Parathyroid adenoma (tissue), 2 donors: ENCODE measurements at regions not wholly inside any gene's neighbourhood (a gene's known extent, or its start where the extent isn't known, plus 50 kb on each side); places are given as distances from the start of the nearest gene placed in this dataset.

ENCODE experiments used
- H2AFZ ChIP-seq: fragments of 300-600 bp; sonication (generic); one replicate; pipeline ENCODE4 v1.7.0; 2017; ENCODE audit warnings: antibody characterized with exemption, mild to moderate bottlenecking
- H3K27ac ChIP-seq: fragments of 300-600 bp; sonication (generic); one replicate; pipeline ENCODE4 v1.7.0; 2017
- H3K27me3 ChIP-seq: fragments of 300-600 bp; sonication (generic); one replicate; pipeline ENCODE4 v1.7.0; 2017; ENCODE audit warnings: low read length; ENCODE audit not compliant: control insufficient read depth, insufficient read depth
- H3K36me3 ChIP-seq: fragments of 300-600 bp; sonication (generic); one replicate; pipeline ENCODE4 v1.7.0; 2017; ENCODE audit warnings: low read length; ENCODE audit not compliant: control insufficient read depth, insufficient read depth
- H3K4me1 ChIP-seq: fragments of 300-600 bp; sonication (generic); one replicate; pipeline ENCODE4 v1.7.0; 2017; ENCODE audit warnings: control low read depth
- H3K4me2 ChIP-seq: fragments of 300-600 bp; sonication (generic); one replicate; pipeline ENCODE4 v1.7.0; 2017; ENCODE audit warnings: low read length
- H3K4me3 ChIP-seq: fragments of 300-600 bp; sonication (generic); one replicate; pipeline ENCODE4 v1.7.0; 2017; ENCODE audit warnings: low read depth, low read length
- H3K79me2 ChIP-seq: fragments of 300-600 bp; sonication (generic); one replicate; pipeline ENCODE4 v1.7.0; 2017; ENCODE audit warnings: control low read depth
- H3K9ac ChIP-seq: fragments of 300-600 bp; sonication (generic); one replicate; pipeline ENCODE4 v1.7.0; 2017; ENCODE audit warnings: mild to moderate bottlenecking
- H3K9me3 ChIP-seq: fragments of 300-600 bp; sonication (generic); one replicate; pipeline ENCODE4 v1.7.0; 2017; ENCODE audit warnings: low read length; ENCODE audit not compliant: control insufficient read depth
- TF ChIP-seq, protein P1 (sequence below): fragments of 300-600 bp; sonication (generic); IDR thresholded peaks from one replicate; pipeline ENCODE4 v1.7.0; 2017; ENCODE audit warnings: antibody characterized with exemption, mild to moderate bottlenecking
- donor health status: primary hyperparathyroidism.

DNA sequence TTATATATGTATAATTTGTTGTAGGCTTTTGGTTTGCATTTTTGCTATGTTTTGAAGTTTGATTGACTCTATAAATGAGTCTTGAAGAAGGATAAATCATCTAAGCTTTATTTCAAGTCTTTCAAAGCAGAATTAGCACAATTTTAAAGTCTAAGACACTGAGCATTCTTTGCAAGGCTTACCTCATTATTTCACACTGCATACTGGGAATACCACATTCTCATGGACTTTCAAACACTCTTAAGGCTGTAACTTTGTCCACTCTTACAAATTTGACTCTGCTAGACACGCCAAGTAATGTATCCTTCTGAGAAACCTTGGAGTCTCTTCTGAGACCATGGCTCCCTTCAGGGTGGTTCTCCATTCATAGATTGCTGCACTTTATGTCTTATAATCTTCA lies 281.3 kb upstream of the COL8A1 start:
- no peaks in the 10 kb centered on the region for H3K9me3 ChIP-seq
- TF ChIP-seq, protein P1, sequence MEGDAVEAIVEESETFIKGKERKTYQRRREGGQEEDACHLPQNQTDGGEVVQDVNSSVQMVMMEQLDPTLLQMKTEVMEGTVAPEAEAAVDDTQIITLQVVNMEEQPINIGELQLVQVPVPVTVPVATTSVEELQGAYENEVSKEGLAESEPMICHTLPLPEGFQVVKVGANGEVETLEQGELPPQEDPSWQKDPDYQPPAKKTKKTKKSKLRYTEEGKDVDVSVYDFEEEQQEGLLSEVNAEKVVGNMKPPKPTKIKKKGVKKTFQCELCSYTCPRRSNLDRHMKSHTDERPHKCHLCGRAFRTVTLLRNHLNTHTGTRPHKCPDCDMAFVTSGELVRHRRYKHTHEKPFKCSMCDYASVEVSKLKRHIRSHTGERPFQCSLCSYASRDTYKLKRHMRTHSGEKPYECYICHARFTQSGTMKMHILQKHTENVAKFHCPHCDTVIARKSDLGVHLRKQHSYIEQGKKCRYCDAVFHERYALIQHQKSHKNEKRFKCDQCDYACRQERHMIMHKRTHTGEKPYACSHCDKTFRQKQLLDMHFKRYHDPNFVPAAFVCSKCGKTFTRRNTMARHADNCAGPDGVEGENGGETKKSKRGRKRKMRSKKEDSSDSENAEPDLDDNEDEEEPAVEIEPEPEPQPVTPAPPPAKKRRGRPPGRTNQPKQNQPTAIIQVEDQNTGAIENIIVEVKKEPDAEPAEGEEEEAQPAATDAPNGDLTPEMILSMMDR, result no peak
- no peak overlapping the region for H3K9ac ChIP-seq
- no peaks in the 10 kb centered on the region for H3K79me2 ChIP-seq
- no peak overlapping the region for H3K27ac ChIP-seq
- no peak overlapping the region for H2AFZ ChIP-seq
- H3K36me3 ChIP-seq, result no peaks in the 10 kb centered on the region
- no peaks in the 10 kb centered on the region for H3K27me3 ChIP-seq
- no peaks in the 10 kb centered on the region for H3K4me1 ChIP-seq
- H3K4me2 ChIP-seq, result no peak overlapping the region
- H3K4me3 ChIP-seq, result no peak overlapping the region

DNA sequence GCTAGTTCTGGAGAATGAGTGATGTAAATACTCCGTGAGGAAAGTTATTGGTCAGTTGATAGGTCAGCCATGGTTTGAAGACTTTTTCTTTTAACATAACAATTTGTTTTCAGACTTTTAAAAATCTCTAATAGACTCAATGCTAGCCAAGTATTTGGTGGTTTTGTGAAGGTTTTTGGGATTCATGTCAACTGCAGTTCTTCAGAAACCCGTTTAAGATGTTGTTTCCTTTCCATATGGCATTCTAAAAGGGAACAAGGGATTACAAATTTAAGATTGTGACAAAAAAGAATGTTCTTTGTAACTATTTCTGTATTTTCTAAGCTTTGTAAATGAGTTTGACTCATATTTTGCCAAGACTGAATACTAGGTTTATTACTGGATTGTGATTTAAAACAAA lies 281.7 kb upstream of the COL8A1 start:
- TF ChIP-seq, protein P1, result no peak
- no peak overlapping the region for H3K4me3 ChIP-seq
- H3K9me3 ChIP-seq, result no peaks in the 10 kb centered on the region
- no peaks in the 10 kb centered on the region for H3K79me2 ChIP-seq
- no peaks in the 10 kb centered on the region for H3K27me3 ChIP-seq
- H3K4me1 ChIP-seq, result no peaks in the 10 kb centered on the region
- H3K36me3 ChIP-seq, result no peaks in the 10 kb centered on the region
- no peak overlapping the region for H3K27ac ChIP-seq
- H3K4me2 ChIP-seq, result no peak overlapping the region
- no peak overlapping the region for H3K9ac ChIP-seq
- no peak overlapping the region for H2AFZ ChIP-seq

DNA sequence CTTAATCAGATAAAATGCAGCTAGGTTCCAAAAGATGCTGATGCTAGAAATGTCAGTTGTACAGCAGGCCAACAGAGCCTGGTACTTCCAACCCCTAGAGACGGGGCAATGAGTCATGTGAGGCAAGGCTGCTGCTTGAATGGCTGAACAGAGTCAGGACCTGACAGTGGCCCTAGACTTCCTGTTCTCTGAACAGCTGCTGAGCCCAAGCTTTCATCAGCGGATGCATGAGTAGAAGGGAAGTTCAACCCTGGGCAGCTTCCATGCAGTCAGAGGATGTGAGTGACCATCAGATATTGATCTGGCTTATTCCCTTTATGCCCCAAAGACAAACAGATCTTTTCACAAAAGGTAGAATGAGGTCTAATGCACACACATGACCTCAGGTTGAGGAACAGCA lies 282.9 kb upstream of the COL8A1 start:
- H2AFZ ChIP-seq, result no peak overlapping the region
- H3K4me2 ChIP-seq, result no peak overlapping the region
- no peaks in the 10 kb centered on the region for H3K9me3 ChIP-seq
- no peak overlapping the region for H3K27ac ChIP-seq
- TF ChIP-seq, protein P1, result no peak
- no peak overlapping the region for H3K4me3 ChIP-seq
- H3K79me2 ChIP-seq, result no peaks in the 10 kb centered on the region
- no peaks in the 10 kb centered on the region for H3K36me3 ChIP-seq
- no peaks in the 10 kb centered on the region for H3K27me3 ChIP-seq
- H3K4me1 ChIP-seq, result no peaks in the 10 kb centered on the region
- no peak overlapping the region for H3K9ac ChIP-seq

DNA sequence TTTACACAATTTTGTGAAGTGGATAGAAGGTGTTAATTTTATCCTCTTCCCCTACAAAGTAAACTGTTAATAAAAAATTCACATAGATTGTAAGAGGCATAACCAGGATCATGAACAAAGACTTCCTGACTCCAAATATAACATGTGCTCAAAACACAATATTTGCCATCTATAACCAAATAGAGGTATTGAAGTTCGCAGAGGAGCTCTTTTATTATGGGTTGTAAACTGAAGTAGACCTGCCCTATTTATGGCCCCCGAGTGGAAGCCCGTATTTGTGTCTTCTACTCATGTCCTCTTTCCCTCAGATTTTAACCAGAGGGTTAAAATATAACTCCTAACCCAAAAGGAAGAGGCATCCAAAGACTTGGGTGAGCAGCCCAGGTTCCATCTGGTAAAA lies 285.6 kb upstream of the COL8A1 start:
- Histone ChIP-seq H3K36me3 (no peaks in the 10 kb centered on the region), H3K4me3 (no peak overlapping the region), H3K27me3 (no peaks in the 10 kb centered on the region), H3K9ac (no peak overlapping the region), H2AFZ (no peak overlapping the region), H3K4me1 (no peaks in the 10 kb centered on the region), H3K4me2 (no peak overlapping the region), H3K27ac (no peak overlapping the region), H3K9me3 (no peaks in the 10 kb centered on the region), H3K79me2 (no peaks in the 10 kb centered on the region)
- TF ChIP-seq, protein P1, result no peak

DNA sequence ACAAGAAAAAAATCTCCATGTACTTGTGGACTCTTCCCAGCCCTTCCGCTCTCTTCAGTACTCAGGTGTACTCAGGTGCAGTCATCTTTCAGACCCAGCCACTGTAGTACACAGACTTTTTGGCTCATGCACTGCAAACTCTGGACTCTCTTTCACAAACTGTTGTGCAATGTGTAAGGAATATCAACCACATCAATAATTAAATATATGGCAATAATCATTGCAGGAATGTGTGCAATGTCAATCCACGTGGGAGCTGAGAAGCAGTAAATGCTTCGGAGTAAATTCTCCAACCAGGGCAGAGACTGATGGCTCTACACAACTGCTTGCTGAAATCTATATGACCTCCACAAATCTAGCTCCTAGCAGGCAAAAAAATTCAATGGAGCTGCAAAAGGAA lies 287.3 kb upstream of the COL8A1 start:
- Histone ChIP-seq H2AFZ (no peak overlapping the region), H3K27me3 (no peaks in the 10 kb centered on the region), H3K4me1 (no peaks in the 10 kb centered on the region), H3K79me2 (no peaks in the 10 kb centered on the region), H3K36me3 (no peaks in the 10 kb centered on the region), H3K9me3 (no peaks in the 10 kb centered on the region), H3K27ac (no peak overlapping the region), H3K4me2 (no peak overlapping the region), H3K4me3 (no peak overlapping the region), H3K9ac (no peak overlapping the region)
- TF ChIP-seq, protein P1, result no peak
